ENCODE measurements at regions not wholly inside any gene's neighbourhood (a gene's known extent, or its start where the extent isn't known, plus 50 kb on each side); places are given as distances from the start of the nearest gene placed in this dataset.

DNA sequence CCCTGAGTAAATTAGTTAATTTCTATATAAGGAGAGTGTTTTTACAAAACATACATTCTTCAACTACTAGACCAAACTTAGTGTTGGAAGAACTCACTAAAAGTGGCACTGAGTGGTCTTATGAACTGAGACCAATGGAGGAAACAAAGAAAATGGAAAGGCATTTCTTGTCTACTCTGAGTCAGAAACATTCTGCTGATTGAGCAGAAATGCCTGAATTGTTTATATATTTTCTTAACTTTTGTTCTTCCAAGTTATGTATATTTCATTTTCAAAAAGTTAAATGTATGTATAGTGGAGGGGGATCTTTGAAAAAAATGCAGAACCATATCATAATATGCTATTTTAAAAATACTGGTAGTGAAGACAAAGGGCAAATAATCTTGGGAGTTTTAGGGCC is 320.7 kb downstream of the HGF start:
- H3K36me3 ChIP-seq (ENCODE audit: insufficient read depth, low read length), result no peaks in the 10 kb centered on the region
- no peak for TF ChIP-seq EZH2 (IDR thresholded peaks at IDR 0.05; ENCODE audit: borderline replicate concordance, low read length)
- TF ChIP-seq, protein P1, sequence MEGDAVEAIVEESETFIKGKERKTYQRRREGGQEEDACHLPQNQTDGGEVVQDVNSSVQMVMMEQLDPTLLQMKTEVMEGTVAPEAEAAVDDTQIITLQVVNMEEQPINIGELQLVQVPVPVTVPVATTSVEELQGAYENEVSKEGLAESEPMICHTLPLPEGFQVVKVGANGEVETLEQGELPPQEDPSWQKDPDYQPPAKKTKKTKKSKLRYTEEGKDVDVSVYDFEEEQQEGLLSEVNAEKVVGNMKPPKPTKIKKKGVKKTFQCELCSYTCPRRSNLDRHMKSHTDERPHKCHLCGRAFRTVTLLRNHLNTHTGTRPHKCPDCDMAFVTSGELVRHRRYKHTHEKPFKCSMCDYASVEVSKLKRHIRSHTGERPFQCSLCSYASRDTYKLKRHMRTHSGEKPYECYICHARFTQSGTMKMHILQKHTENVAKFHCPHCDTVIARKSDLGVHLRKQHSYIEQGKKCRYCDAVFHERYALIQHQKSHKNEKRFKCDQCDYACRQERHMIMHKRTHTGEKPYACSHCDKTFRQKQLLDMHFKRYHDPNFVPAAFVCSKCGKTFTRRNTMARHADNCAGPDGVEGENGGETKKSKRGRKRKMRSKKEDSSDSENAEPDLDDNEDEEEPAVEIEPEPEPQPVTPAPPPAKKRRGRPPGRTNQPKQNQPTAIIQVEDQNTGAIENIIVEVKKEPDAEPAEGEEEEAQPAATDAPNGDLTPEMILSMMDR (IDR thresholded peaks at IDR 0.05; ENCODE audit: low read length), result no peak
- no peaks in the 10 kb centered on the region for H3K79me2 ChIP-seq (ENCODE audit: insufficient read depth, low read length)
- H3K4me1 ChIP-seq (ENCODE audit: insufficient read depth, low read length, severe bottlenecking), result no peaks in the 10 kb centered on the region
- no peak overlapping the region for H3K27ac ChIP-seq (ENCODE audit: low read depth, low read length, poor library complexity, severe bottlenecking)
- H3K4me3 ChIP-seq (ENCODE audit: low read depth, low read length, poor library complexity, severe bottlenecking), result no peak overlapping the region
- no peaks in the 10 kb centered on the region for H3K9me3 ChIP-seq (ENCODE audit: low read length)
- H3K9ac ChIP-seq (ENCODE audit: low read length), result no peak overlapping the region
- no peak overlapping the region for H3K4me2 ChIP-seq (ENCODE audit: low read length)
- H3F3A ChIP-seq (ENCODE audit: insufficient read depth, low read length), result no peaks in the 10 kb centered on the region
- H2AFZ ChIP-seq (ENCODE audit: low read length), result no peak overlapping the region
- no peaks in the 10 kb centered on the region for H4K20me1 ChIP-seq (ENCODE audit: insufficient read depth, low read length)
- no peaks in the 10 kb centered on the region for H3K27me3 ChIP-seq (ENCODE audit: insufficient read depth, low read length)
- no peaks in the 10 kb centered on the region for H3K9me2 ChIP-seq (ENCODE audit: low read depth, low read length)

DNA sequence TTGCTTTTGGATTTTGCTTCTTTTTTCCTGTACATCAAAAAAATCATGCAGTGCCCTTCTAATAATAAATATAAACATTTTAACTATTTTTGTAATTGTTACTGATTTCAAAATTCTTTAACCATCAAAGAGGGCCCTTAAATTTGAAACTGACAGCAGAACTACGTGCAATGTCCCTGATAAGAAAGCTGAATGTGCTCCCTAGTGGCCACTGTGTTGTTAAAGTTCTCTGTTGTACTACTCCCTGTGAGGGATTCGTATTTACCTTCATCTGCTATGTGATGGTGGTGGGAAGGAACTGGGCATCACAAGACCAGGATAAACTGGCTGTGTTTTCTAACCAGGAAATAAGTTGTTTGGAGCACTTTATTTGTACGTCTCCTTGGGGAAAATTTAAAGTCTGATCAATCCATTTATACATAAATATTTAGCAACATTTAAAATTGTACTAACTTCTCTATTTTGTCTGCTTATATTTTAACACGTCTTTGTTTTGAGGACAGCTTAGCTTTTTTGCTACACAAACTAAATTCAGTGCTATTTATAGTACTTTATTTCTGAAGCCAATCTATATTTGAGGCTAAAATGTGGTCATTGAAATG is 322.4 kb downstream of the HGF start:
- Histone ChIP-seq H3K4me3 (ENCODE audit: low read depth, low read length, poor library complexity, severe bottlenecking) (no peak overlapping the region), H3K27ac (ENCODE audit: low read depth, low read length, poor library complexity, severe bottlenecking) (no peak overlapping the region), H3K9me2 (ENCODE audit: low read depth, low read length) (no peaks in the 10 kb centered on the region), H4K20me1 (ENCODE audit: insufficient read depth, low read length) (no peaks in the 10 kb centered on the region), H3K9ac (ENCODE audit: low read length) (no peak overlapping the region), H3F3A (ENCODE audit: insufficient read depth, low read length) (no peaks in the 10 kb centered on the region), H3K4me2 (ENCODE audit: low read length) (no peak overlapping the region), H3K36me3 (ENCODE audit: insufficient read depth, low read length) (no peaks in the 10 kb centered on the region), H3K4me1 (ENCODE audit: insufficient read depth, low read length, severe bottlenecking) (no peaks in the 10 kb centered on the region), H2AFZ (ENCODE audit: low read length) (no peak overlapping the region), H3K9me3 (ENCODE audit: low read length) (no peaks in the 10 kb centered on the region), H3K27me3 (ENCODE audit: insufficient read depth, low read length) (no peaks in the 10 kb centered on the region), H3K79me2 (ENCODE audit: insufficient read depth, low read length) (no peaks in the 10 kb centered on the region)
- TF ChIP-seq EZH2 (IDR thresholded peaks at IDR 0.05; ENCODE audit: borderline replicate concordance, low read length), result no peak
- TF ChIP-seq, protein P1 (IDR thresholded peaks at IDR 0.05; ENCODE audit: low read length), result peak; percentile 46

DNA sequence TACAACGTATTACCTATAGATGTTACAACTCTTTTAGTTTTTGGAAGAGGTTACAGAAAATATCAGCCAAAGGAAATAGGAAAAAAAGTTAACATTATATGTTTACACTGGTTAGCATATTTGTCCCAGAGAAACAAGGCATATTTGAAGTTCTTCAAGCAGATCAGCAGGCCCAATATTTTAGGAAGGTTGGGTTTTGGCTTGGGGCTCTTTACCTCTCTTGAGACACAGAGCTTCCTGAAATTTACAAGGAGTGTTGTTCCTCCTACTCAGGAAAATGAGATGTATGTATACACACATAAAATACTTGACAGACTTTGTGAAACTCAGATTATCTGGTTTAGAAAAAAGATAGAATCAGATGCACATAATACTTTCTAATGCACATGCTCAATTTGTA is 323.6 kb downstream of the HGF start:
- TF ChIP-seq, protein P1 (IDR thresholded peaks at IDR 0.05; ENCODE audit: low read length), result no peak
- TF ChIP-seq EZH2 (IDR thresholded peaks at IDR 0.05; ENCODE audit: borderline replicate concordance, low read length), result no peak
- Histone ChIP-seq H3F3A (ENCODE audit: insufficient read depth, low read length) (no peaks in the 10 kb centered on the region), H3K4me2 (ENCODE audit: low read length) (no peak overlapping the region), H3K79me2 (ENCODE audit: insufficient read depth, low read length) (no peaks in the 10 kb centered on the region), H3K4me3 (ENCODE audit: low read depth, low read length, poor library complexity, severe bottlenecking) (no peak overlapping the region), H4K20me1 (ENCODE audit: insufficient read depth, low read length) (no peaks in the 10 kb centered on the region), H3K9ac (ENCODE audit: low read length) (no peak overlapping the region), H3K36me3 (ENCODE audit: insufficient read depth, low read length) (no peaks in the 10 kb centered on the region), H3K4me1 (ENCODE audit: insufficient read depth, low read length, severe bottlenecking) (no peaks in the 10 kb centered on the region), H3K9me2 (ENCODE audit: low read depth, low read length) (no peaks in the 10 kb centered on the region), H3K9me3 (ENCODE audit: low read length) (no peaks in the 10 kb centered on the region), H3K27ac (ENCODE audit: low read depth, low read length, poor library complexity, severe bottlenecking) (no peak overlapping the region), H2AFZ (ENCODE audit: low read length) (no peak overlapping the region), H3K27me3 (ENCODE audit: insufficient read depth, low read length) (no peaks in the 10 kb centered on the region)

All from OCI-LY1 (cell line).